GM23248 (cell line): ENCODE measurements at regions not wholly inside any gene's neighbourhood (a gene's known extent, or its start where the extent isn't known, plus 50 kb on each side); places are given as distances from the start of the nearest gene placed in this dataset.
"Not testable (repeated sequence)": the region's sequence is repeated elsewhere in the genome, so short reads cannot be mapped to it uniquely, and the experiment has no call there.

Experiments
- DNase-seq: peaks from one replicate; pipeline ENCODE4 v3.0.0-alpha.2; 2015
- H2AFZ ChIP-seq: fragments of 200-600 bp; sonication (generic); 2 replicates; pipeline ENCODE4 v1.6.1; 2016; ENCODE audit warnings: antibody characterized with exemption
- H3F3A ChIP-seq: fragments of 200-600 bp; sonication (generic); 2 replicates; pipeline ENCODE4 v1.6.1; 2016; ENCODE audit warnings: mild to moderate bottlenecking, antibody characterized with exemption, mixed run types; ENCODE audit not compliant: insufficient read depth
- H3K27ac ChIP-seq: fragments of 200-600 bp; sonication (generic); 2 replicates; pipeline ENCODE4 v1.5.1; 2016; ENCODE audit warnings: mild to moderate bottlenecking
- H3K27me3 ChIP-seq: fragments of 200-600 bp; sonication (generic); replicated peaks from 2 replicates; pipeline ENCODE4 v1.6.1; 2016; ENCODE audit warnings: mild to moderate bottlenecking; ENCODE audit not compliant: insufficient read depth
- H3K36me3 ChIP-seq: fragments of 200-600 bp; sonication (generic); 2 replicates; pipeline ENCODE4 v1.6.1; 2016; ENCODE audit warnings: low read depth, mild to moderate bottlenecking
- H3K4me1 ChIP-seq: fragments of 200-600 bp; sonication (generic); 2 replicates; pipeline ENCODE4 v1.6.1; 2016; ENCODE audit warnings: mild to moderate bottlenecking; ENCODE audit not compliant: insufficient read depth
- H3K4me2 ChIP-seq: fragments of 200-600 bp; sonication (generic); one replicate; pipeline ENCODE4 v1.6.1; 2016; ENCODE audit warnings: mild to moderate bottlenecking; ENCODE audit not compliant: unreplicated experiment
- H3K4me3 ChIP-seq: fragments of 200-600 bp; sonication (generic); 2 replicates; pipeline ENCODE4 v1.5.1; 2016; ENCODE audit warnings: mild to moderate bottlenecking
- H3K79me2 ChIP-seq: fragments of 200-600 bp; sonication (generic); 2 replicates; pipeline ENCODE4 v1.6.1; 2016; ENCODE audit warnings: mild to moderate bottlenecking; ENCODE audit not compliant: insufficient read depth
- H3K9ac ChIP-seq: fragments of 200-600 bp; sonication (generic); 2 replicates; pipeline ENCODE4 v1.6.1; 2016; ENCODE audit warnings: mild to moderate bottlenecking
- H3K9me2 ChIP-seq: fragments of 200-600 bp; sonication (generic); 2 replicates; pipeline ENCODE4 v1.6.1; 2016; ENCODE audit warnings: mixed run types, mild to moderate bottlenecking, moderate library complexity; ENCODE audit not compliant: insufficient read depth
- H3K9me3 ChIP-seq: fragments of 200-600 bp; sonication (generic); one replicate; pipeline ENCODE4 v1.6.1; 2017; ENCODE audit warnings: low read depth
- H4K20me1 ChIP-seq: fragments of 200-600 bp; sonication (generic); 2 replicates; pipeline ENCODE4 v1.6.0; 2016; ENCODE audit not compliant: insufficient read depth
- EZH2 ChIP-seq: fragments of 200-600 bp; sonication (generic); IDR thresholded peaks from 2 replicates; pipeline ENCODE4 v1.6.1; 2018; ENCODE audit warnings: antibody characterized with exemption, mild to moderate bottlenecking; ENCODE audit not compliant: insufficient read depth, poor library complexity, severe bottlenecking
- EZH2phosphoT487 ChIP-seq: fragments of 200-600 bp; sonication (generic); IDR thresholded peaks from 2 replicates; pipeline ENCODE4 v1.6.1; 2018; ENCODE audit warnings: antibody characterized with exemption, moderate library complexity, mild to moderate bottlenecking, low read depth; ENCODE audit not compliant: insufficient read depth
- WGBS, 2 experiments: methylation state at CpG; one replicate each; pipeline ENCODE4 v1.1.6; 2015 to 2017; ENCODE audit warnings: low lambda C conversion rate in 2 of 2, low coverage in 1 of 2; ENCODE audit errors: missing lambda C conversion rate in 2 of 2; 5-methylcytosine and 5-hydroxymethylcytosine counted together
- in situ Hi-C: fragments of 300-500 bp; cut with MboI; formaldehyde crosslinking; loops from 2 replicates; pipeline ENCODE4 v1.15.0; 2020

DNA sequence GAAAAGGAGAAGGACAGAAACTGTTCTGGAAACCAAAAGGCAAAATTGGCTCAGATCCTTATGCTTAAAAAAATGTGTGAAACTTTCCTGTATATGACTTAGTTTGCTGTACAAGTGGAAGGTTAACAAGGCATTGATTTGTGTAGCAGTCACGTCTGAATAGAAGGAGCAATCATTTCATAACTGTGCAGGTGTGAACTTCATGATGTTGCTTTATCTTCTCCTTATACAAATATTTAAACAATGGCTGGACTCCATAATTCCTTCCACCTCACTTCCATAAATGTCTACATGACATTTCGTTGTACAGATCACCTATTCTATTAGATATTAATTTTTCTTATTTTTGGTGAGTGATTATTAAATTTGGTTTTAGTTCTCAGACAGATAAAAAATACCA lies 382.7 kb upstream of the NPAP1 start:
- Histone ChIP-seq H3K4me2 (no peak overlapping the region), H3F3A (no peaks in the 10 kb centered on the region), H3K36me3 (no peaks in the 10 kb centered on the region), H3K4me1 (no peaks in the 10 kb centered on the region), H3K27me3 (no peaks in the 10 kb centered on the region), H3K27ac (no peak overlapping the region), H2AFZ (no peak overlapping the region), H3K79me2 (no peaks in the 10 kb centered on the region), H3K9me3 (no peaks in the 10 kb centered on the region), H4K20me1 (no peaks in the 10 kb centered on the region), H3K9ac (no peak overlapping the region), H3K4me3 (no peak overlapping the region), H3K9me2 (no peaks in the 10 kb centered on the region)
- DNase-seq: no peak
- in situ Hi-C loops: no loop called here
- TF ChIP-seq EZH2: no peak
- TF ChIP-seq EZH2phosphoT487: no peak
- 5 to 12% methylated on average over 2 of the region's 2 CpGs for whole genome bisulfite sequencing, 2 experiments

DNA sequence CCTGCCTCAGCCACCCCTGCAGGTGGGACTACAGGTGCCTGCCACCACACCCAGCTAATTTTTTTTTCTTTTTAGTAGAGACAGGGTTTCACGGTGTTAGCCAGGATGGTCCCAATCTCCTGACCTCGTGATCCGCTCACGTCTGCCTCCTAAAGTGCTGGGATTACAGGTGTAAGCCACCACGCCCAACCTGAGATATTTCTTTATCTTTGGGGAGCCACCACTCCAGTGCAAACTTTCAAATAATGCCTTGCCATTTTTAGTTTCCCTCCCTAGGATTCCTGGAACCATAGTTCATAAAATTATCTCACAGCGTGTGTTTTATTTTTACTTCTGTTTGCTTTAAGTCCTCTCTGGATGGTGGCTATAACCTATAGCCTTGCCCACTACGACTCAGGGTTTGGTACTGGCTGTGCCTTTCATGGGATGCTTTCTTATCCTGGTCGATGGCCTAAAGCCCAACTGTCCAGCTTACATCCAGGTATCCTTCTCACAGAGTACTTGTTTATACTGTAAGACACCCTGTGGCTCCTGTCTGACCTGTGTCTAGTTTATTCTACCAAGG lies 374.7 kb upstream of the NPAP1 start:
- H3K9me3 ChIP-seq, H3K9ac ChIP-seq, H2AFZ ChIP-seq, H3F3A ChIP-seq, H3K4me1 ChIP-seq, H4K20me1 ChIP-seq, DNase-seq, H3K79me2 ChIP-seq, H3K4me3 ChIP-seq, H3K36me3 ChIP-seq, H3K9me2 ChIP-seq, H3K27ac ChIP-seq, in situ Hi-C loops, H3K4me2 ChIP-seq, H3K27me3 ChIP-seq: not testable (repeated sequence)
- WGBS, 2 experiments: 18 to 19% methylated on average over 8 of the region's 8 CpGs

DNA sequence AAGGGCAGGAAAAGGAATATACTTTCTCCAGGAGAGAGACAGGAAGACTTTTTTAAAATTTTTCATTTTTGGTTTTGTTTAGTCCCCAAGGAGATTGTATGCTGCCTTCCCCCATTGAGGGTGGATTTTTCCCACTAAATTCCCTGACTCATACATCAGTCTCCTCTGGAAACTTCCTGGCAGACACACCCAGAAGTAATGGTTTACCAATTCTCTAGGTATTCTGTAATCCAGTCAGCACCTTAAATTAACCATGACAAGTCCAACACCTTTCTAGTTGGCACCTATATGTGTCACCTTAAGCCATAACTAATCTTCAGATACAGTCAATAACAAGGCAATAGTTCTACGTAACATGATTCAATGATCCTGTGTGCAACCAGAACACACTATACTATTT lies 373.6 kb upstream of the NPAP1 start:
- in situ Hi-C loops: not testable (repeated sequence)

DNA sequence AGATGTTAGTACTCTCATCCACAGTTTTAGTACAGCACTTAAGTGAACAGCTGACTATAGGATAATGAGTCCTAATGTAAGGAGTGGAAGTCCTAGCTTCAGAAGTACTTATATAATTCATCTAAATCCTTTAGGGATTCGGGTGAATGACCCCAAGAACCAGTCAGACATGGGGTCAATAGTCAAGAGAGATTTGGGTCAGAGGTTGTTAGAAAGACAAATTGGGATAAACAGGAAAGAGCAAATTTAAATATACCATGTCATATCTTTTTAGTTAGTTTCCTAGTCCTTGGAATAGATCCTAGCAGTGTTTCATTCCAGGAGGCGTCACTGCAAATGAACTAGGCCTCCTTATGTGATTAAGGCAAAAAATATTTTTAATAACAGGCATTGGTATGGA lies 370.8 kb upstream of the NPAP1 start:
- H4K20me1 ChIP-seq, H3K9me2 ChIP-seq, H3K27ac ChIP-seq, H3K4me2 ChIP-seq, H3F3A ChIP-seq, H3K27me3 ChIP-seq, H3K9me3 ChIP-seq, H3K36me3 ChIP-seq, H3K4me1 ChIP-seq, H2AFZ ChIP-seq, in situ Hi-C loops, DNase-seq, H3K4me3 ChIP-seq, H3K9ac ChIP-seq, H3K79me2 ChIP-seq: not testable (repeated sequence)
- 0 to 2% methylated on average over 2 of the region's 2 CpGs for WGBS, 2 experiments

More for the DNA sequence above, 373.6 kb upstream of the NPAP1 start:
- not testable (repeated sequence) for H3F3A ChIP-seq, H3K4me2 ChIP-seq, H2AFZ ChIP-seq, H4K20me1 ChIP-seq, H3K9me3 ChIP-seq, H3K27me3 ChIP-seq, H3K36me3 ChIP-seq, DNase-seq, H3K4me1 ChIP-seq, H3K9ac ChIP-seq, H3K79me2 ChIP-seq, H3K4me3 ChIP-seq, H3K9me2 ChIP-seq, H3K27ac ChIP-seq
- 22 to 28% methylated on average over 1 of the region's 1 CpG for whole genome bisulfite sequencing, 2 experiments

DNA sequence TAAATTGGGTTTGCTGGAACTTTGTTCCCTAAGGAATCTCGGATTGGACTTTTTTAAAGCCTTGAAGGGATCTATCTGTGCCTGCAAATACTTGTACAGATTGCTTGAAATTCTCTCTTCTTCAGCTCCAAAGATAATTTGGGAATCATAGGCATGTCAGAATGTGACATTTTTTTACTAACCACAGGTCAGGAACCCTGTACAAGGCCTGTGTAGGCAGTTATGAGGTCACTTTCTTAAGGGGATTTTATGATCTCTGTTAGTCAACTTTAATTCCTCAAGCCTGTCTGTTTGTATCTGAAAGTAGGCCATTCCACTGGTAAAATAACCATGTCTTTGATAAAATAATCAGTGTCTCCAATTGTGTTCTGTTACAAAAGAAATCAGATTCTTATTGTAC lies 369.9 kb upstream of the NPAP1 start:
- H3K9me2 ChIP-seq, H4K20me1 ChIP-seq, H3K27me3 ChIP-seq, H3K27ac ChIP-seq, DNase-seq, H3K9me3 ChIP-seq, H3F3A ChIP-seq, H3K36me3 ChIP-seq, H3K4me3 ChIP-seq, H3K4me1 ChIP-seq, H3K9ac ChIP-seq, H3K79me2 ChIP-seq, in situ Hi-C loops, H2AFZ ChIP-seq, H3K4me2 ChIP-seq: not testable (repeated sequence)
- 0 to 3% methylated on average over 1 of the region's 1 CpG for WGBS, 2 experiments

DNA sequence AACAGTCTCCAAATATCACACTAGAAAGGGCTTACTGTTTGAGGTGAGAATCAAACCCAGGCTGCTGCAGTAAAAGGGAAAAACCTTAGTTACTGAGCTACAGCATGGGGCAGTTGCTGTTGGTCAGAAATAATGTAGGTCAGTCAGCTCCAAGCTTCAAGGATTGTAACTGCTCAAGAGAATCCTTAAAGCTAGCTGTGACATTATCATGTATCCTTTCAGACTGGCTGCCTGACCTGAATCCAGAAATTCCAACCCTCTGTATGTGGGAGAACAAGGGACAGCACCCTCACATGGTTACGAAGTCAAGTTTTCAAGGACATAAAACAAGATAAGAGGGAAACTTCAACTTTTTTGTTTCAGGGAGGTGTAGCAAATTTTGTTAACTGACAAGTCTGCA lies 365.9 kb upstream of the NPAP1 start:
- H3K9me2 ChIP-seq, H2AFZ ChIP-seq, H3K4me1 ChIP-seq, H3K36me3 ChIP-seq, in situ Hi-C loops, H3K79me2 ChIP-seq, DNase-seq, H3K9ac ChIP-seq, H3K4me3 ChIP-seq, H3F3A ChIP-seq, H4K20me1 ChIP-seq, H3K27ac ChIP-seq, H3K27me3 ChIP-seq, H3K9me3 ChIP-seq, H3K4me2 ChIP-seq: not testable (repeated sequence)
- WGBS, 2 experiments: 13 to 25% methylated on average over 1 of the region's 1 CpG

DNA sequence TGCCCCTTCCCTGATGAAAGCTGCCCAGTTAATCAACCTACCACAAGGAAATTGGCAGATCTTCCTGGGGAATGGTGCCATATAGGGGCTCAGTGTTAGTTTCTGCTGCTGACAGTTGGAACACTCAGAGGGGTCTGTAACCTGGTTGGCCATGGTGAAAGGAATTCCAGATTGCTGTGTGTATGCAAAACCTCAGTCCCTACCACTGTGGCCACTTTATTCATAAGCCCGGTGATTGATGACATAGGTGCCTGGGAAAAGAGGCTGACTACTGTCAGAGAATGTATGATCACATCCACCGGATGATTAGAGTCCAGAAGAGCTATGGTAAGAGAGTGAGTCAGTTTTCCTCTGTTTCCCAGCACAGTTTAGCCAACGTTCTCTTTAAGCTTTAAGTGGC lies 363.9 kb upstream of the NPAP1 start:
- H3K4me1 ChIP-seq, H3K27ac ChIP-seq, H3K9ac ChIP-seq, H3K79me2 ChIP-seq, H3K9me2 ChIP-seq, H3K4me3 ChIP-seq, H4K20me1 ChIP-seq, in situ Hi-C loops, H3K27me3 ChIP-seq, H3K36me3 ChIP-seq, DNase-seq, H2AFZ ChIP-seq, H3F3A ChIP-seq, H3K4me2 ChIP-seq, H3K9me3 ChIP-seq: not testable (repeated sequence)
- WGBS, 2 experiments: 17 to 22% methylated on average over 3 of the region's 3 CpGs
